Stimulated activated CD8-positive, alpha-beta memory T cell treated with anti-CD3 and anti-CD28 coated beads, Interleukin-2, amount 100 ng/mL, for 48 hours (primary cell): ENCODE measurements at regions not wholly inside any gene's neighbourhood (a gene's known extent, or its start where the extent isn't known, plus 50 kb on each side); places are given as distances from the start of the nearest gene placed in this dataset.

Experiments
- DNase-seq, 2 donors: peaks; one replicate each; pipeline ENCODE4 v3.0.0-alpha.2; 2020; ENCODE audit warnings: low read depth in 2 of 2

GRCh38 chr13:74003374-74003773 lies 130.8 kb downstream of the KLF12 start:
- no peak for DNase-seq

DNA sequence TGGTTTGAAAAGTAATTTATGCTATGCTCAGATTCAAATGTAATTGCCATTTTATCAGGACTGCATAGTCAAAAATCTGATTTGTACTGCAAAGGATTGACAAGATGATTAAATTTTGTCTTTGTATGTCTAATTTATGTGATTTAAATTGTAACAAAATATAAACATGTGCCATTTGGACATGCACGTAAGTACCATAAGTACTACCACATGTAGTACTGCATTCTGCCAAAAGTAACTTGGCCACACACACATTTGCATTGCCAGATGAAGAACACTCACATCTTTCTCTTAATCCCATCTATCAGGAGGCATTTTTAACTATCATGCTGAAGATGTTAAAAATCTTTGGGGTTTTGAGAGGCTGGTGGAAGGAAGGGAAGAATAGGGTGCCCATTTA lies 133.3 kb downstream of the KLF12 start:
- no peak for DNase-seq

DNA sequence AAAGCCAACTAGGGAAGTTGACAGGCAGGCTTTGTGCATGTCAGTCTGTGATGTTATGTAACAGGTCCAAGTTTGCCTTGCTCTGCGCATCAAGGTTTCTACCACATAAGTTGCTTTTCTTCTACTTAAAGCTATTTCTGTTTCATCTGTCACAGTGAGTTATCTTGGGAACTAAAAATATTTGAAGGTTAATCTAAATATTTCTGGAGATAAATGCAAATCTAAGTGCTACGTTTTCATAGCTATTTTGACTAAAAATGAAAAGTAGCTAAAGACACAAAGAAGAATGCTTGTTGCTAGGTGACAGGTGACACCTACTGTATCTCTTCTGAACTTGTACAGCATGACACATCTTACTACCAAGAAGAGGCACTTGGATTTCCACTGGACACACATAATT lies 135.6 kb downstream of the KLF12 start:
- no peak for DNase-seq

GRCh38 chr13:73997964-73998363 lies 136.2 kb downstream of the KLF12 start:
- DNase-seq: no peak

DNA sequence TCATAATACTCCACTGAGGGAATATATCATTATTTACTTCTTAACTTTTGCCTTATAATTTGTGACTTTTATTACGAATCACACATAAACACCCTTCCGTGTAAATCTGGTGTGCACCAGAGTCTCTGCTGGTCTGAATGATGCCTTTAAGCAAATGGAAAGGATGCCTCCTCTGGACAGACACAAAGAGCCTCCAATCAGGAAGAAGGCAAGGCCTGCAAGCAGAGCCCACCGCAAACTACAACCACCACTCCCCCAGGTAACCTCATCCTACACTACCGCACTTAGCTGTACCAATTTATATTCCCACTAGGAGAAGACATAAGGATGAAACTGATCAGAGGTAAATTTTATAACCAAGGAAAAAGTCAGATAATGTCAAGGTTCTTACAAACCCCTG lies 137.6 kb downstream of the KLF12 start:
- no peak for DNase-seq

- DNase-seq: no peak
Observed at GRCh38 chr13:73995736-73996135, 138.5 kb downstream of the KLF12 start.

DNA sequence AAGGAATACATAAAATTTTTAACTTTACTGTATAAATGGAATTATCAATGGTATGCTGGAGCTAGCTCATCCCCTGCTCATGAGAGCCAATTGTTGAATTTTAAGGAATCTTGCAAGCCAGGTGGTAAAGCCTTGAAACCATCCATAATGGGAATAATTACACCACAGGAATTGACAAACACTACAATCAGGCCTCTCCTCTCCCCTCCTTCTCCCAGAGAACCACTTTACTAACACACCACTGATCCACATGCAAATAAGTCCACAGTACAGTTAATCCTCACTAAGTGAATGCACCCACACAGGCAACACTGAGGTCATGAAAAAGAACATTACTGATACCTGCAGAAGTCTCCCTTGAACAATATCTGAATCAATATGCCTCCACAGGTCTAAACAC lies 140.5 kb downstream of the KLF12 start:
- DNase-seq: no peak

- no peak for DNase-seq
Observed at GRCh38 chr13:73991884-73992283, 142.3 kb downstream of the KLF12 start.

DNA sequence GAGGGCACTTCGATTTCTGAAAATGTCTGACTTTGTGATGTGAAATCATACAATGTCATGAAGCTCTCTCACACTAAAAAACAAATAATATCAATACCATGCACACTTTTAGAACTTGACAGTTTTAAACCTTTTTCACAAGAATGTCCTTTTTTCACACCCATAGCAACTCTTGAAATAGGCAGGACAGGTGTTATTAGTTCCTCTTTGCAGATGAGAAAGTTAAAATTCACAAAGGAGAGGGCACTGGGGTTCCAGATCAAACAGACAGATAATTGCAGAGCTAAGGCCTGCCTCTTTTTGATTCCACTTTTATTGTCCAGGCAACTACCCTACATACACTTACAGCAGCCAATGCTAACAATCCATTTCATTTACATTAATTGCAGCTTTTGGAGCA lies 142.8 kb downstream of the KLF12 start:
- DNase-seq: no peak

- DNase-seq: no peak
Observed at GRCh38 chr13:73989244-73989843, 144.9 kb downstream of the KLF12 start.

GRCh38 chr13:73988461-73988860 lies 145.7 kb downstream of the KLF12 start:
- no peak for DNase-seq

DNA sequence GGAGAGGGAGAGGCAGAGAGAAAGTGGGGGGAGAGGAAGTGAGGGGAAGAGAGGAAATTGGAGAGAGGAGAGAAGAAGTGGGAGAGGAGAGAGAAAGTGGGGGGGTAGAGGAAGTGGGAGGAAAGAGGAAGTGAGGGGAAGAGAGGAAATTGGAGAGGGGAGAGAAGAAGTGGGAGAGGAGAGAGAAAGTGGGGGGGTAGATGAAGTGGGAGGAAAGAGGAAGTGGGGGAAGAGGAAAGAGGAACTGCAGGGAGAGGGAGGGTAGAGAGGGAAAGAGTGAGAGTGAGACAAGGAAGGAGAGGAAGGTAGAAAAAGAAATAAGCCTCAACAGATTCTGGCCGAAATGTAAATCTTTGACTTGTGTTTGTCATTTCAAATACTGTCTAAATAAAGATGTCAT lies 146.6 kb downstream of the KLF12 start:
- DNase-seq: no peak

DNA sequence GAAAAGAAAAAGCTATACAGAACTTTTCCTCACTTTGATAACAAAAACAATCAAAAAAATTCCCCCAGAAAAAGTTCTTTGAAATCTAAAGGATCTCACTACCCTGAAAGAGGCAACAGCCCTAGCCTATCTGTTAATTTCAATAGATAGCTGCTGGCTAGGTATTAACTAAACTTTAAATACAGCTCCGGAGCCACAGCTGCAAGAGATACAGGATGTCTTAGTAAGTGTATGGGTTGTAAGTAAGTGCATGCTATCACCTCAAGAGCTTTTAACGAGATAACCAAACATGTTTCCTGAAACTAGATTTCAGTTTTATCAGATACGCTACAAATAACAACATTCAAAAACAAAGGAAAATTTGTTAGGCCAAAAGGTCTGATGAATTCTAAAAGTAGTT lies 148.4 kb downstream of the KLF12 start:
- no peak for DNase-seq

DNA sequence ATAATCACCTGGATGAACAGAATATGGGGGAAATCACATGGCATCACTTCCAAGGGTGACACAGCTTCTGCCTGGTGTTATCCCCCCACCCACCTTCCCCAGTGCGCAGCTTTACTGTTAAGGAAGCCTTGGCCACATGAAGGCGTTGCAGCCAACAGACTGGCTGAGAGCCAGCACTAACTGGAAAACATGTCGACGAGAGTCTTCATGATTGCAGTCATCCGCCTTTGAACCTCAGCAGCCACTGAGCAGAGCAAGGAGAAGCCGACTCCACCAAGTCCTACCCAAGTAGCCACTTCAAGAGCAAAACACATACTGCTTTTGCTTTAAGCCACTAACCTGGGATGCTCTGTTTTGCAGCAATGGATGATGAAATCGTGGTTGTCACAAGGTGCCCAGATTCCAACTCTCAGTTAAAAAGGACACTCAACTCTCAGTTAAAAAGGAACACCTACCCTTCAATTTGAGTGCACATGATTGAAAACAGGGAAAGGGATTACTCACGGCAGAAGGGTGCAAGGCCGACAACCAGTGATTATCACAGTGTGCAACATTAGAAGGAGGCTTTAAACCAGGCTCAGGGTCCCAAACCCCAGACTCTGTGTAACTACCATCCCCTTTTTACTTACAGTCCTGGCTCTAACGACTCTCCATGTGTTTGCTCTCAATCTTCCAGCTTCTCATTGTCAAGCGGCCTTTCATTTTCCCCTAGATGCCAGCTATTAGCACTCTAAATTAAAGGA lies 149.1 kb downstream of the KLF12 start:
- peak; percentile 27 to 42 for DNase-seq

GRCh38 chr13:73984201-73984600 lies 150.0 kb downstream of the KLF12 start:
- no peak for DNase-seq

DNA sequence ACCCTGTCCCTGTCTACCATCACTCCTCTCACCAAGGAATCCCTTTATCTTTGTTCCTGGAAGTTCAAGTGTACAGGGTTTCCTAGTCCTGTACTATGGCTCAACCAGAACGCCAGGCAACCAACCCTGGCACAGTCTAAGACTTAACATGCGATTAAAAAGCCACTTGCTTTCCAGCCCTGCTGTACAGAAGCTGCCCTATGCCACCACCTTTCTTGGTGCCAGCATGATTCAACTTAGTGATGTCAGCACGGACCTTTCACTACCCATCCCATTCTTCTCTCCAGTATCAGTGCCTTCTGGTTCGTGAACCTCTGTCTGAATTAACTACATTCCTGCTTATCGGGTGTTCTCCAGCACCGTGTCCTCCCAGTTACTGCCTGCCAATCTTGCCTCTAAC lies 151.1 kb downstream of the KLF12 start:
- DNase-seq: no peak

- DNase-seq: no peak
Observed at GRCh38 chr13:73981595-73981994, 152.6 kb downstream of the KLF12 start.

DNA sequence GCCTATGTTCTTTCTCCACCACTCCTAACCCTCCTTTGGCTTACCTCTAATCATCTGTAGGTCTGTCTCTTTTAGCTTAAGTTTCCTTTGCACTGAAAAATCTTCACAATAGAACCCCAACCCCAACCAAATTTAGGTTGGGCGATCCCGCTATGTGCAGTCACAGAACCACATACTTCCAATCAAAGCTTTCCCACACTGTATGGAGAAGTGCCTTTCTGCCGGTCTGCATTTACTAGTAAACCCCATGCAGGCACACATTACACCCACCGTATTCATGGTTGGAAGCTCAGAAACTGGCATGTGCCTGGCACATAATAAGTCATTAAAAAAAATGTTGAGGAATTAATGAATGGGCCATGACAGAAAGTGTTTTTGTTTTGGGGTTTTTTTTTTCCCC lies 158.4 kb downstream of the KLF12 start:
- no peak for DNase-seq

DNA sequence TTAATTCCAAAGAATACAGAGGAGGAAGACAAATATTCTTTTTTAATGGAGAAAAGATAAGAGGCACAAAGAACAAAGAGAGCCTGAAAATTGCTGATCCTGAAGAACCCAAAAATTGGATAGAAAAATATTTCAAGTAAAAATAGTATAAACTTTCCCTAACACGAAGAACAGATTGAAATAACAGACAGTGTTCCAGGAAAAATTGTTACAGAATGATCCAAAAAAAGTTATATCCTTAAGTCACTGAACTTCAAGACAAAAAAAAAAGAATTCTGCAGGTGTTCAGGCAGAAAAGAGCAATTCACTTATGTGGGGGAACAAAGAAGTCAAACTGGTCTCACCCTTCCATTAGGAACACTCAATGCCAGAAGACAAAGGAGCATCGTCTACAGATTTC lies 160.2 kb downstream of the KLF12 start:
- no peak for DNase-seq

DNA sequence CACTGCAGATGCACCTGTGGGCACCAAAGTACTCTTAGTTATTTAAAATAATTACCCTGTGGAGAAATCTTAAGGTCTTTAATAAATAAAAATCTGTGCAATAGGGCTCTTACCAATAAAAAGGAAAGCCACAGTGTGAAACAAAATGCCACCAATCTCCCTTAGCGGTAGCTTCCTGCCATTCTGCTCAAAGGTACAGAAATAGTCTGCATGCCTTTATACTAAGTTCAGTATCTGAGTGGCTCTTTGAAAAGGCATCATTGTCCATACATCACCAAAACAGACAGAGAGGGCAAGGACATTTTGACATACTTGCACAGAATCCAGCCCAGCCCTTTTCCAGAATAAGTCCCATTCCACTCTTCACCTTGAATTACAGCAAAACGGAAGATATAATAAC lies 161.0 kb downstream of the KLF12 start:
- no peak for DNase-seq

DNA sequence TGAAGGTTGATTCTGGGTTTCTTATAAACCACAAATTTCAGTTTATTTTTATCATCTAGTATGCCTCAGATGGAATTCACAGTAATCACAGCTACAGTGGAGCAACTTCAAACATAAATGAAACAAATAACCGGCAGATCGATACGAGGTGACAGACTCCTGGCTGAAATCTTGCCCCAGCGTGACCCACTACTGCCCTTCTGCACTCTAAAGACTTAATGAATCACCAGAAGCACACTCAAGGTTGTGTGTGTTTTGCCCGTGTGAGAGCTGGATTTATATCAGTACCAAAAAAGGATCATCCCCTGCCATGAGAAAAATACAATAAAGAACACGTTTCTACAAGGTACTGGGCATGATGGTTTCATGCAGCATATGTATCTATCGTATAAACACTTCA lies 161.7 kb downstream of the KLF12 start:
- no peak for DNase-seq

- DNase-seq: no peak
Observed at GRCh38 chr13:73971481-73971880, 162.7 kb downstream of the KLF12 start.

GRCh38 chr13:73970421-73971055 lies 163.7 kb downstream of the KLF12 start:
- DNase-seq: no peak
